Activated CD8-positive, alpha-beta memory T cell treated with anti-CD3 and anti-CD28 coated beads for 4 hours (primary cell): ENCODE measurements at regions not wholly inside any gene's neighbourhood (a gene's known extent, or its start where the extent isn't known, plus 50 kb on each side); places are given as distances from the start of the nearest gene placed in this dataset.
"Not testable (repeated sequence)": the region's sequence is repeated elsewhere in the genome, so short reads cannot be mapped to it uniquely, and the experiment has no call there.

ENCODE experiments used
- DNase-seq, 2 donors: peaks; one replicate each; pipeline ENCODE4 v3.0.0-alpha.2; 2020; ENCODE audit warnings: low read depth in 2 of 2

DNA sequence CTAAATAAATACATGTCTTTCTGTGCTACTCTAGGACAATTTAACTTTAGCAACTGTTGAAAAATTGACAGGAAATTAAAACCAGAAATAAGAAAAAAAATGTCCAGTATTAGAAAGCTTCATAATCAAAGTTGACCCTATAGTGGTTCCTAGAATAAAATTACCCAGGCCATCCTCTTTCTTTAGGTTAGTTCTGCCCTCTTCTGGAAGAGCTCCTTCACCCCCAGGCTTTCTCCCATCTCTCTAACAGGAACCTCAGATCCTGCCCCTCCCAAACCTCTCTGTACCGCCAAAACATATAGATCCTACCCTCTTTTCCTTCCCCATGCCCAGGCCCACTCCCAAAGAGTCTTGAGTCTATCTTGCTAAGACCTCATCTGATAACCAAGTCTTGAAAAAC, 159.4 kb upstream of the CDK1 start:
- no peak for DNase-seq

DNA sequence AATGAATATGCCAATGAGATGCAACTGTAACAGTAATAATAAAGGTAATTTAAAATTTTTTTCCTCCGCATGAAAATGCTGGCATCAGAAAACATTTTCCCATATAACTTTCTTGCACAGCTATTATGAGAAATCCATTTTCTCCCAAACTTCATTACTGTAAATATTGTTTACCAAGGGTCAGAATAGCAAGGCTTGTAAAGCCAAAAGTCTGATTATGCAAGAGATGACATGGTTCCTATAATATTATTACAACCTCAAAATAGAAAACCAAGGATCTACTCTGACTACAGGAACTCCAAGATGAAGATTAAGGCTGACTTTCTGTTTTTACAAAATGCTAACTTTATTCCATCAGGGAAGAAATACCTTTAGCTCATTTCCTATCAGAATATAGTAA, 162.7 kb upstream of the CDK1 start:
- no peak for DNase-seq

DNA sequence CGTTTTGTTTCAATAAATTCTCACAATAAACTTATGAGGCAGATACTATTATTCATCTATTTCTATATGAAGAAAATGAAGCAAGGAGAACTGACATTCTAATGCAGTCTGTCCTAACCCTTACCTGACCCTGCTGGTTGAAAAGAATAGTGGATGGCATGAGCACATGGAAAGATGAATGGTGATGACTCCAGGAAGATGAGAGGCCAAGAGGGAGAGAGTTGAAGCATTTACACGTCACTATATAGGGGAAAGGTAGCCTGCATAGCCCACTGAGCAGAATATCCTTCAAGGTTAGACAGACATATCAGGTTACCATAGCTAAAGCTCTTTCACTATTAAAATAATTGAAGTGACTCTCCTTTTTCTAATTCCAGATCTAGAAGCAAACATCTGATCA, 163.9 kb upstream of the CDK1 start:
- no peak for DNase-seq

DNA sequence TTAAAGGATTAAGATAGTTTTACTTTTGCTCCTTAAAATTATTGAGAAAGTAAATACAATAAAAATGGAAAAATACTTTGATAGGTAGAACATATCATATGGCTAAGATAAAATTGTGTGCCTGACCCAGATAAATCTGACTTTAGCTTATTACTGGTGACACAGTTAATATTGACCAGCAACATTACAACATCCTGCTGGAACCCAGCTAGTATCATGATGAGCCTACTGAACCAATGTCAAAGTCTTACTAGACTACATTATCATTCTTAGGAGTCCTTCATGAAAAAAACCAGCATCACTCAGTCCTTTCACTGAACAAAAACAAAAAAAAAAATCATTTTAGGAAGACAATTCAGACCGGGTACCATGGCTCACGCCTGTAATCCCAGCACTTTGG, 164.8 kb upstream of the CDK1 start:
- DNase-seq: no peak

DNA sequence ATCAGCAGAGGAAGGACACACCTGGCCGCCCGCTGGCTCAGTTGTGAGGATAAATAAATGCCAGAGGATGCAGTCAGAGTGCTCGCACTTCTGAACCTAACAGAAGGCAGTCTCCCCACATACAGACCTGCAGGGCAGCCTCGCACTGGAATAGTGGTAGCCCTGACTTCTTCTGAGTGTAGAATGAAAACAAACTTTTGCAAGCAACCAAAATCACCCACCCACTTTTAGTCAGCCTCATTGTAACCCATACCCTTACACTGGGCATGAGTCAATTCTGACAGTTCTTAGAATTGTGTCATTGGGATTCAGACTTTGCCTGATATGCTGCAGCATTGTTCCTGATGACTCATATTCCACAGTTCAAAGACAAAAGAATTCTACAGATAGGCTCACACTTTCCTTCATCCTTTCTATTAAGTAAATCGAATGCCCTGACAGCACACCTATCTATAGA, 167.0 kb upstream of the CDK1 start:
- DNase-seq: no peak

DNA sequence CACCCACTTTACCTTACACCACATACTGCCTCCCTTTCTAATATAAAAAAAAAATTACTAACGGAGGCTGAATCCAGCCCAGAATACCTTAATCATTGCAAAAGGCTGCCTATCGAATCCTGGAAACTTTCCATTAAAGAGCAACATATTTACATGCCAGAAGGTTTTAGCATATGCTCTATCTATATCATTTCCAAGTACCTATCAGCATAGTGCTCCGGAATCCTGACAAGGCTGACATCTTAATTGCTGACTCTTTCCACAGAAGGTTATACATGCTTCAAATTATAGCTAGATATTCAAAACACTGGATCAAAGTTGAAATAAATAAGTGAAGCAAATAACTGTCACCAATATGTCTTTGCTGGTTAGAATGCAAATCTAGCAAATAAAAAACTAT, 170.9 kb upstream of the CDK1 start:
- DNase-seq: no peak

DNA sequence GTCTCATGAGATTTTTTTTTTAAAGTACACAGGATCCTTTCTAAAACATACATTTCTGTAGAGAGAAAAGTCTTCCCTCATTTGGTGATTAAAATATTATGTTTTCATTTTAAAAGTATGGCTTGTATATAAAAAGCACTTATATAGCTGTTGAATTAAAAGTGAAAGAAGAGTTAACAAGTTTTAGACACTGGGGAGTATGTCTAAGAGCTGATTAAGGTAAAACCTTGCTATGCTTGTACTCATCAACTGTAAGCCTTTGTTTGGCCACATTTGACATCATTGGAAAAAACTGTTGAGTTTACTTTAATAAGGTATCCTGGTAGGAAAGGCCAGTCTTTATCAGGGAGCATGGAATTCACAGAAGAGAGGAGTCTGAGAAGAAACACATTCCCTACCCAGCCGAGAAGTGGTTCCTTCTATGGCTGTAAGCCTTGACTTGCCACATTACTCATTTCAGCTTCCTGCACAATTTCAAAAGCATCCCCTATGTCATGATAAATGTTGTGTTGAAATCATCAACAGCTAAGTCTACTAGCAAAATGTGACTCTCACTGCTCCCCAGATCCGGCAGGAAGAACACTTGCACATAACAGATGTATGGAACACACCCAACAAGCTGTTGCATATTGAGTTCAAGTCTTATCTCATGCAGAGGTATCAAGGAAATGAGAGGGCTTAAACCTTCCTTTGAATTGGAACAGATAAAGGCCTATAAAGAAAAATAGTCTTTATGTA, 171.8 kb upstream of the CDK1 start:
- DNase-seq: no peak

DNA sequence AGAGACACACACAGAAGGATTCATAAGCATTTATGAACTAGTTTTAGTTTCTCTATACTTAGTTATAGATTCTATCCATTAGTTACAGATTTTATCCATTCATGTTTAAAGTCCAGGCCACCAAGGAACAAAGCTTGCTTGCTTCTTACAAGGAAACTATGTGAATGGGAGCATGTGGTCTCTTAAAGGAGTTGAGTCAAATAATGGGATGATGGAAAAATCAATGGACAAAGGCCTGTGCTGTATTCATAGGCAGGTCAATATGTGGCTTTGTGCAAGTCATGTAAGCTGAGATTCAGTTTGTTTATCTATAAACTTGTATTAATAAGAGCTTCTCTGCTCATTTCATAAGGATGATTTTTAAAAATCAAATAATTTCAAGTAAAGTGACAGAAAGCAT, 172.8 kb upstream of the CDK1 start:
- no peak for DNase-seq

DNA sequence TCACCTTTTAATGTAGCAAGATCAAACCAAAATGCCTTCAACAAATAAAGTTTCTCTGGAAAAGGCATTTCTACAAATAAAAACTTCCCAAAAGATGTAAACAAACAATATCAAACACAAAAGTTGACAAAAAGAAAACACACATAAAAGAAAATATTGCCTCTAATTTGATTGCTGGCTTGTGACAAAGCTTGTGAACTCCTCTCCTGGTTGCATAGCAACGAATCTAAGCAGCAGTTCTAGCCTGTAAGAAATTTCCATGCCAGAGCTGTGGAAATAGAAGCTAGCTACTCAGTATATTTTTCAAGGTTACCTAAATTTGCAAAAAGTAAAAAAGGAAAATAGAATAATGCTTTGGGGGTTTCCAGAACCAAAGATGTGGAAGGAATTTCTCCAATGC, 173.9 kb upstream of the CDK1 start:
- DNase-seq: no peak

DNA sequence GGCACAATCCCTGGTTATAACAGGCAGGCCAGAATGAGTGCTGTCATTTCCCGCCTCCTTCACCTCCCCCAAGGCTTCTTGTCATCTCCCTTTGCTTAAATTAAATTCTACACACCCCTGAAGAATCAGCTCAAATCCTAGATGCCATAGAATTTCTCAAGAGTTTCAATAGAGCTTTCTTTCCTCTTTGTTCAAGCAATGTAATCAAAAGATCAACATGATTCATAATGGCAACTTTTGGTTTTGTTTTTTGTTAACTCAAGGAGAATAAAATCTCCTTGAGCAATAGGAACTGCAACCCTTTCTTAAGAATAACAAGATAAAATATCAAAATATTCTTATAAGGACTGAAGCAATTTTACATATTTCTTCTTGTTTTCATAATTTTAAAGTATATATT, 180.8 kb upstream of the CDK1 start:
- DNase-seq: no peak

DNA sequence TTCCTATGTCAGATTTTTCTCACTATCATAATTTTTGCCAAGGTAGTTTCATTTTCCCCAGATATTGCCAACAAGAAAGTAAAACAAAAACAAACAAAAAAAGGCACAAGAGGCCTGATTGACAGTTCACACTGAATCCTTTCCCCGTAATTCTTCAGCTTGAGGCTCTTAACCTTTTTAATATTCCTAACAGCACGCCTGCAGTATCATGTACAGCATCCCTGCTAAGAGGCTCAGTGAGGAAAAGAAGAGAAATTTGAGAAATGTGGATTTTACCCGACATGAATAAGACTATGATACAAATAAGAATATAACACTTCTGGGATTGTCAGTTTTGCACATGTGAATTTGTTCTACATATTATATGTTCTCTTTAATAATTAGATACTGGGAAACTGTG, 182.4 kb upstream of the CDK1 start:
- DNase-seq: no peak

DNA sequence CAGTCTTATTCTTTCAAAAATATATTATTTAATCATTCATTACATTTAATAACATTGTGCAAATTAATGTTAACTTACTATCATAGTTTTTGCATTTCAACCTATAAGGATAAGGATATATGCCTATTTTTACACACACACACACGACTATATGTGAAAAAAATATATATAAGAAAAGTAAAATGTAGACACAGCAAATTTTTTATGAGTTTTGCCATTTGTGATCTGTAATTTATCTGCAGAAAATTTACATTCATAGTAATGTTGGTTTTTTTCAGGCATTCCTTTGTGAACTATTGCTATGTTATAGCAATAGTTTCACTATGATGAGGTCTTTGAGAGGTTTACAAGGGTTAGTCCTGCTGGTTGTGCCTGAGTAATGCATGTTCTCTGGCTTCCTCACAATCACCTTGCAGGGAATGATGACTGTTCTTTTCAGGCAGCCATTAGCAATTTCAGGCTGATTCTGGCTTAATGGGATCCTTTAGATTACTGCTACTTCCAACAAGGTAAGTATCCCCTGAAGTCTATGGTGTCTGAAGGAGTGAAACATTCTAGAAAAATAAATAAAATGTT, 183.7 kb upstream of the CDK1 start:
- DNase-seq: no peak

DNA sequence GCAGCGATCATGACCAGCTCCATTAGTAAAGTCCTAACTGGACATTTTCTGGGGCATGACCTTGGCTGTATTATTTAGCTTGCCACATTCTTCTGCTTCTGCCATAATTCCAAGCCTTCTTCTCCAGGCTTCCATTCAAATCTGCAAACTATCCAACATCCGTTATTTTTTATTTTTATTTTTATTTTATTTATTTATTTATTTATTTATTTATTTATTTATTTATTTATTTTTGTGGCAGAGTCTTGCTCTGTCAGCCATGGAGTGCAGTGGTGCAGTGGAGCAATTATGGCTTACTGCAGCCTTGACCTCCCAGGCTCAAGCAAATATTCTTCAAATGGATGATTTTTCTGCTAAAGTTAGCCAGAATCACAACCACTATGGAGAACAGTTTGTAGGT, 187.2 kb upstream of the CDK1 start:
- no peak for DNase-seq

DNA sequence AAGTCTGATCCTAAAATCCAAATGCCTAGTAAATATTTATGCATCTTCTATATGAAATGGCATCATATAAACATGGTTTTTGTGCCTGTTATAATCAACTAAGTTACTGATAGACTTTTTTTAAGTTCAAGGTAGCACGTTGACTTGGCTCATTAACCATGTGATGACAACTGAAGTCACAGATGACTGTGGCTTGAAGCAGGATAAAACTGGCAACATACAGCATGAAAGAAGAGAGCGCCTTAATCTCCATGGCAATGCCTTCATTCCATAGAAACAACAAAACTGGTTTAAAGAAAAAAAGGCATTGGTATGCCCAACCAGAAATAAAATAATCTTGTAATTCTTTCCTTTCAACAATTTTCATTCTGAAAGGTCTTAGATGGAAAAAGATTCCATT, 188.9 kb upstream of the CDK1 start:
- DNase-seq: no peak

DNA sequence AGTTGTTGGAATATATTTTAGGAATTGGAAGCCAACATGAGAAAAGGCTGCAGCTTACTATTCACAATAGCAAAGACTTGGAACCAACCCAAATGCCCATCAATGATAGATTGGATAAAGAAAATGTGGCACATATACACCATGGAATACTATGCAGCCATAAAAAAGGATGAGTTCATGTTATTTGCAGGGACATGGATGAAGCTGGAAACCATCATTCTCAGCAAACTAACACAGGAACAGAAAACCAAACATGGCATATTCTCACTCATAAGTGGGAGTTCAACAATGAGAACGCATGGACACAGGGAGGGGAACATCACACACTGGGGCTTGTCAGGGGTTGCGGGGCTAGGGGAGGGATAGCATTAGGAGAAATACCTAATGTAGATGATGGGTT, 192.1 kb upstream of the ANK3 start:
- not testable (repeated sequence) for DNase-seq

DNA sequence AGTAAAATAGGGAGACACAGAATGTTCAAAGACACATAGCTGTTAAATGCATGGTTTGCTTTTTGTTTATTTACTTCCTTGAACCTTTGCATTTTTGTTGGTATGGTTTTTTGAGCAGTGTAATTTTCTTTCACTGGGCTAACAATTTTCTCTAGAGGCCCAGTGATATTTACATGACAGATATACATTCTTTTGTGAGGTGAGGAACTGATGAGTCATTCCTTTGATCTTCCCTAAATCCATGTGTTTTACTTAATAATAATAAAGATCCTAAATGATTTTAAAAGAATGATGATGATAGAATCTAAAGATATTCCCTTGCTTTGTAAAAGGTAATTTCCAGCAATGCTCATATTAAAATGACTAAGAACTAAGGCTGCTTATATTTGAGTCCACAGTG, 188.5 kb upstream of the ANK3 start:
- no peak for DNase-seq

DNA sequence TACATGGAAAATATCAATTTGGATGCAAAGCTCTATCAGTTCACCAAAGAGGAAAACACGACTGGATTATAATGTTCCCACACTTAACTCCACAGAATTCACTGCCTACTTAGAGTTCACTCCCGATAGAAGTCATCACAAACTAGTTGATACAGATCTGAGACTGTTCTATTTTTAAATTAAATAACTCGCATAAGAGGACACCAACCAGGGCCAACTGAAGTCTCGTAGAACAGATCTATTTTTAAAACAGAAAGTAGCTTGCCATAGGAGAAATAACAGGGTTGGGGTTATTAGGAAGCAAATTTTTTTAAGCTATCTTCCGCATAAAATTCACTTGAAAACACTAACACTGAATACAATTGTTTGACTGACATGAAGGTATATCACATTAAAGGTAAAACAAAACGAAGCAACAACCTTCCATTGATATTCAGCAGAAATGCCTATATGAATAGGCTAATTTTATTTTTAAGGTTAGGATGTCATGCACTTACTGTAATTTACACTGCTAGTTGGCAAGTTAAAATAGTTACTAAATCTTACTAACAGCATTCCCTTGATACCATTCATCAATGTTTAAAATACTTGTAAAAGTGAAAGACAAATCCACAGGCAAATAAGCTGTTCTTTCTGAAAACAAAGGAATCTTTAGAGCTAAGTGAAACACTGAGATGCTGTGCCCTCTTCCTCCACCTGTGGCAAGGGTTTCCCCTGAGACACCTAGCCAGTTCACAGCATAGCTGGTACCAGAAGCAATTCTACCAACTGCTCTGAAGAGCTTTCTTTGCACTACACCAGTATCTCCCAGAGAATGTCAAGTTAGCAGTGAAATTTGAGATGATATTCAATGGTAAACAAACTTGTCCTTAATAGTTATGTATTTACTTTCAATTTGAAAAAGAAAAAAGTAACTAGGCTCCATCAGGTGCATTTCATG, 186.7 kb upstream of the ANK3 start:
- no peak for DNase-seq

DNA sequence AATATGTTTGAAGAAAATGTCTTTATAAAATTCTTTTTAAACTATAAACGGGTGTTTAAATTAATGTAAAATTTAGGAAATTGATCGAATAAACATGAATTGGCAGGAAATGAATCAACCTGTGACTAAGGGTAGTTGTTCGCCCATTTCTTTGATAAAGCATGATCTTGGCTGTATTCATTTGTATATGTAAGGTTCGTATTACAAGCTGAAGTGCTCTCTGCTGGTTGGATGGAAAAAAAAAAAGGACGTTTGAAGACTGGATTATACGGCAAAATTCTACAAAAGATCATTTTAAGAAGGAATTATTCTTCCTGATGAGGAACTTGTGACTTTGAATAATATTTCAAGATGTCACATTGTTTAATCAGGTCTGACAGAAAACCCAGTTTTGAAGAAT, 185.4 kb upstream of the ANK3 start:
- no peak for DNase-seq

DNA sequence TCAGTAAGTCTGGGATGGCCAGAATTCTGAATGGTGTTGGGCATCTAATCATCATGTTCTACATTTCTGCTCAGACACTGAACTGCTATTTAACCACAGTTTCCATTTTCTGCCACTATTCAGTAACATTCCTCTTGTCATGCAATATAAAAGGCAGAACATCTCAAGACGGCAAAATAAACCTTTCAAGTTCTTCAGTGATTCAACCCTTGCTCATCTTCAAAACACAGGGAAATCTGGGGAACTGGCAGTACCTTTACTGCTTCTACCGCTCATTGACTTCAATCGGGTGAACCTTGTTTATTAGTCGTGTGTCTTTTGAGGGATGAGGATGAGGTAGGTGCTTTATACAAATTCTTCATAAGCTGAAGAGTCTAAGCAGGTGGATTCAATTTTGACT, 184.7 kb upstream of the ANK3 start:
- no peak for DNase-seq

DNA sequence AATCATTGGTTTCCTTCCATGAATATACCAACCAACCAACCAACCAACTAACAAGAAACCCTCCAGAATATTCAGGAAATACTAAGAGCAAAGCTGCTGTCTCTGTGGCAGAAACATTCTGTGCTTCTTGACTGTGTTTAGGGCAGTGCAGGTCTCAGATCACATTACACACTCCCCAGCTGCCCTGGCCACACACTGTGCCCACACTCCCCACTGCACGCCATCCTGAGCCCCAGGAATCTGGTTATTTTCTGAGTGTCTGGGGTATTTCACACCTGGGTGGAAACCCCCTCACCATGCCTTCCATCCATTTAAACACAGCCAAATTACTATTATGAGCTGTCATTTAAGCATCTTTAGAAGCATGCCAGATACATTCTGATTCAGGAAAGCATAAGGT, 183.7 kb upstream of the ANK3 start:
- DNase-seq: no peak

DNA sequence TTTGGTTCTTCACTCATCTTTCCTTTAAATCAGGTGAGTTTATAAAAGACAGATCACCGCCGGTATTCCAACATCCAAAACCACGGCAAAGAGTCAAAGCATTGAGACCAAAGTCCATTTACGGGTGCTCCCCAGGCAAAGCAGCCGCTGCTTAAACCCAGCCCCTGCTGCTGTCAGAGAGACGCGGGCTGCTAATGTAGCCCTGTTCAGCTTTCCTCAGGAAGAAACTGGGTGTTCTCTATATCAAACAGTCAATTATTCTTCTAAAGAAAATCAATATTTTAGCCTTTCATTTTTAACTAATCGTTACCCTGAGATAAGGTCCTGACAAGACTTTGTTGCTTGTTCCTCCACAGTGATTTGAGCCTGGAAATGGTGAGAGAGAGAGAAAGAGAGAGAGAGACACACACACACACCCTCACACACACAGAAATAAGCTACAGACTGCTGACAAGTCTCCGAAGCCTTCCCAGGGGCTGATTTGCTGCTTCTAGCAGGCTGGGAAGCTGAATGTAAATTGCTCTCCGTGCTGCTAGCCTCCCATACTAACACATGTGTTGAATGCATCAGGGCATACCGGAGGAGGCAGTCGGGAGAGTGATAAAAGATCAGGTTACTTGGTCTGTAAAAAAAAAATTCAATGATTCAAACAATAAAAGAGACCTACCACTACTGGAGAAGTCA, 183.0 kb upstream of the ANK3 start:
- no peak for DNase-seq

DNA sequence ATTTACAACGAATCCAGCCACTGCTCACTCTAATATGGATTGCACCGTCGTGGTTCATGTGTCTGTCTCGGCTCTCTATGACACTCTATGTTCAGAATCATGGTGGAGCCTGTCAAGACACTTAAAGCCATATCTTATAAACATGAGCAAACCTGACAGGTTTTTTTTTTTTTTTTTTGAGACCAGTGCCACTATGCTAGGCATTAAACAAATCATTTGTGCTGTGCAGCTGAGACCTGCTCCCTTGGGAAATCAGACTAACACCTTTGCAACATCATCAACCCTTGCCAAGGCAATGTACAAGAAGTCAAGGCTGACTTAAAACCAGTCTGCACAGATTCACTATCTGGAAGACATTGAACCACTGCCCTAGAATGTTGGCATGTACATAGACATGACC, 181.2 kb upstream of the ANK3 start:
- no peak for DNase-seq
